ENCODE measurements at regions not wholly inside any gene's neighbourhood (a gene's known extent, or its start where the extent isn't known, plus 50 kb on each side); places are given as distances from the start of the nearest gene placed in this dataset.
A peak's percentile ranks its signal among the peaks of the same experiment; 100 is the strongest.

DNA sequence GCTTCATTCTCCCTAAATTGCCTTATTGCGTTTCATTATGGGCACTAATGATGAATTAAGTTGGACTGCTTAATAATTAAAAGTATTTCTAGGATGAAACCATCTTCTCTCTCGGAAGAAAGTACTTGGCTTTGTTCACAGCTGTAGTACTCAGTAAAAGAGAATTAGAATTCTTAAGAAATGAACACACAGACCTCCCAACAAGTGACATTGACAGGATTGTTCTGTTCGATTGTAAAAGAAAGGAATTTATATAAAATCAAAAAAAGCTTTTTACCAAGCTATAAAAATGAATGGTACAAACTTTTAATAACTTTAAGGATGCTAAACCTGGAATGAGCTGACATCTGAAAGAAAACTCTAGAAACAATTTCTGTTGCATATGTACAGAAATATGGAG, 416.4 kb upstream of the THRB start:
- DNase-seq, result no peak

DNA sequence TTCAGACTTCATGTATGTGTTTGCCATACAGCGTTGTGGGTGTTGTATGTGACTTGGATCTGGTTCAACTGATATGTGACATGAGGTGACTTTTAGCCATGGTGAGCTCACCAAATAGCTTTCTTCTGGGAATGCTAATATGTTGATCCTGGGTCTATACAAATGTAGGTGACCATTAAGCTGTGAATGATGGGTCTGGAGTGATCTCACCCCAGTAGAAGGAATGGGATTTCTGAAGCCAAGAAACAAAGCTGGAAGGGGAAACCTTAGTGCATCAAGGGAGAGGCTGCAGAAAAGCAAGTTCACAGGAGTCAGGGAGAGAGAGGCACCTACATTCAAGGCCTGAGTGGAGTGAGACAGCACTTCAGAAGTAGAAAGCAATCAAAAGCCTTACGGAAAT, 421.0 kb upstream of the THRB start:
- DNase-seq, result no peak

DNA sequence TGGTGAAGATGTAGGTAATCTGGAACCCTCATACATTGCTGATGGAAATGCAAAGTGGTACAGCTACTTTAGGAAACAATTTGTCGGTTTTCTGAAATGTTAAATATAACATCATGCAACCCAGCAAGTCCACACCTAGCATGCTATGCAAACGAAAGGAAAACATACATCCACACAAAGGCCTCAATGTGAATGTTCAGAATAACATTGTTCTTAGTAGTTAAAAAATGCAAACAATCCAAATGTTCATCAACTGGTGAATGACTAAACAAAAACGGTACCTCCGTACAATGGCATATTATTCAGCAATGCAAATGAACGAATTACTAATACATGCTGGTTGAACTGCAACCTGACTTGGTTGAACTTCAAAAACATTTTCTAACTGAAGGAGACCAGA, 423.3 kb upstream of the THRB start:
- DNase-seq, result no peak

DNA sequence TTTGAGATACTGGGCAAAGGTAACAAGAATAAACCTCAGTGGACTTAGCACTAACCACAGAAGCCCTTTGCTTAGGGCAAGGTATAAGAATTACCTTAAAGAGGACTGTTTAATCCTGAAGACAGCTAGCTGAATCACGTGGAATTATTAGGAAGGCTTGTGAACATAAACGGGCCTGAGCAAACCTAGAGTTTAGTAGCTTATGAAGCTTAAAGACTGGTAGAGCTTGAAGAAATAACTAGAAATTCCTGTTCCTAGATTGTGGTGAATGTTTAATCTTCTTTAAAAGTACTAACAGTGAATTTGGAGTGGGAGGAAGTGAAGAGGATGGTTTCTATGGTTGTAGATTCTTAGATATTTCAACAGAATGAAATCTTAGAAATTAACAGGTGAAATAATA, 428.9 kb upstream of the THRB start:
- DNase-seq, result no peak

DNA sequence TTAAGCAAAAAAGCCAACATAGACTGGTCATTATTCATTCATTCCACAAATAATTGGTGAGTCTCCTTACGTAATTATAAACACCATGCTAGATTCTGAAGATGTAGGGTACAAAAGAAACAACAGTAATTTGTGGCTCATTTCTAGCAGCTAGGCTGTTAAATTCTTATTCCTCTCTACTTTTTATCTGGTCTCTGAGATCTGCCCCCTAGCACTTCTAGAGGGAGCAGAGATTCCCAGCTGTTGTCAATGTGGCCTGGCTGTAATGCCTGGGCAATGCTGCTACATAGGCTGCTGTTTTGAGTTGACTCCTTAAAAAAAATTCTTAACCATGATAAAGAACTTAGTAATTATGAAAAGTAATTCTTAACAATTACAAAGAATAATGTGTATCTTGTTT, 434.9 kb upstream of the THRB start:
- DNase-seq, result no peak

DNA sequence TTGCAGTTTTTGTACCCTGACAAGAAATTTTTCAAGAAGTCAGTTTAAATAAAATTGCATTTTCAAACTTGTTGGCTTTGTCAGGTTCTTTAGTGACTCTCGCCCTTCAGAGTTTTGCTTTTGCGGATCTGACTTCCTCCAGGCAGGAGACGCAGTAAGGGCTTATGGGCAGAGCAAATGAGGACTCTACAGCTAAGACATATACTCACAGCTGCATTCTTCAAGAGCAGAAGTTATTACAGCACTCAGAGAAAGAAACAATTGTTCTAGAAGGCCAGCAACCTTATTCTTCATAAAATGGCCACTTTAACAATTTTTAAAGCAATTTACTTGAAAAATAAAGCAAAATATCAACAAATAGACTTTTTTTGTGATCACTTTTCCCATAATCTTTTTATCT, 438.8 kb upstream of the THRB start:
- DNase-seq, result no peak

DNA sequence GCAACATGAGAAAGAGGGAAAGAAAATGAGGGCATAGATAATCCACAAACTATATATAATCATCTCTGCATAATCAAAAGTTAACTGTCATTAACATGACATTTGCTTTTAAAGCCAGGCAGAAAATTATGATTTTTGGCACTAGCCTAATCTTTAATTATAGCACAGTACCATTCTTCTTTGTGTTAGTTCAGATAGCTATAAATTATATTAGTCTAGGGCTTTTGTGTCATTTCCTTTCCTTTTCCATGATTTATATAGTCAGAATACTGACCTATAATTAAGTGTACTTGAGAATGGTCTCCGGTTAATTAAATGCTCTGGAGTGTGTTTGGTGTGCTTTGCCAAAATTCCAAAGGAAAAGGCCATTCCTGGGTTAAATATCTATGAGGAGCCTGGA, 441.9 kb upstream of the THRB start:
- no peak for DNase-seq

DNA sequence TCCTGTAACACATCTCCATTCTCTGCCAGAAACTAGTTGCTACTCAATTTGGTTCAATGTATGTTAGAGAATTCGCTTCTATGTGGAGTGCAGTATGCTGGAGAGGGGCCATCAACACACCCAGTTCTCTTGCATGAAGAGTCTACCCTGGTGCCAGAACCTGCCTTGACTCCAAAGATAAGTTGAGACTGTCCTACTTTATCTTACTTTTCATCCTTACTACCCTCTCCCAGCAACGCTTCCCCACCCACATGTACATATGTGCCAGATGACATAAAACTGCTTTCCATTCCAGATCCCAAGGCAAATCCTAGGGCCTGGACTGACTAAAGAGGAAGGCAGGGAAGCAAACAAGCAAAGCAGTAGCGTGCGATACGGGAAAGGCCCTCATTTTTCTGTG, 442.6 kb upstream of the THRB start:
- DNase-seq, result peak in 3 of 58 donors; percentile 4 to 25 (median 6)

DNA sequence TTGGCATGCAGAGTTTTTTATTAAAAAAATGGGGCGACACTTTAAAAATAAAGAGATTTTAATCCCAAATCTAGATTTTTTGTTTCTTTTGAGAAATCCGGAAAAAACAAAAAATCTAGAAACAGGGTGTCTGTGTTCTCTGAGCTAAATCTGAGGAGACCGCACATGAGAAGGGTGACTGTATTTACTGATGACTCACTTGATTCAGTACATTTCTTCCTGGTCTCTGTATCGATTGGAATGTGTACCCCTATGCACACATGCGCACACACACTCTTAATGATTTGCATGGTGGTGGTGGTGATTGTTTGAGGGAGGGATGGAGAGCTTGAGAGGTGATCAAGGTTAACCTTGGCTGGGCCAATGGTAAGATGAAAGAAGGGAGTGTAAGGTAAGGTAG, 443.1 kb upstream of the THRB start:
- DNase-seq, result no peak

DNA sequence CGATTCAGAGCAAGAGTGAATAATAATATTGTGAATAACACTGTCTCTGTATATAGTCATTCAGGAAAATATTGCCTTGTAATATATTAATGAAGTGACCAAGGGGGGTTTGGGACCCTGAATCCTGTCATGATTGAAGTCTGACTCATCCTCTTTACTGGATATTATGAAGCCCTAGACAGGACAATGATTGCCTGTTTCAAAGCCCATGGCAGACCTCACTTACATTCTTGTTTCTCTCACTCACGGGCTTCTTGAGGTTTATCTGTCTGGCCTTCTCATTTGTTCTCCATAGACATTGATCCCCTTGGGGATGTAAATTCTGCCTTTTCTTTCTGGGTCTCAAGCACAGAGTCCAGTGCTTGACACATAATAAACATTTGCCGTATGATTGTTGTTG, 449.3 kb upstream of the THRB start:
- DNase-seq, result no peak

DNA sequence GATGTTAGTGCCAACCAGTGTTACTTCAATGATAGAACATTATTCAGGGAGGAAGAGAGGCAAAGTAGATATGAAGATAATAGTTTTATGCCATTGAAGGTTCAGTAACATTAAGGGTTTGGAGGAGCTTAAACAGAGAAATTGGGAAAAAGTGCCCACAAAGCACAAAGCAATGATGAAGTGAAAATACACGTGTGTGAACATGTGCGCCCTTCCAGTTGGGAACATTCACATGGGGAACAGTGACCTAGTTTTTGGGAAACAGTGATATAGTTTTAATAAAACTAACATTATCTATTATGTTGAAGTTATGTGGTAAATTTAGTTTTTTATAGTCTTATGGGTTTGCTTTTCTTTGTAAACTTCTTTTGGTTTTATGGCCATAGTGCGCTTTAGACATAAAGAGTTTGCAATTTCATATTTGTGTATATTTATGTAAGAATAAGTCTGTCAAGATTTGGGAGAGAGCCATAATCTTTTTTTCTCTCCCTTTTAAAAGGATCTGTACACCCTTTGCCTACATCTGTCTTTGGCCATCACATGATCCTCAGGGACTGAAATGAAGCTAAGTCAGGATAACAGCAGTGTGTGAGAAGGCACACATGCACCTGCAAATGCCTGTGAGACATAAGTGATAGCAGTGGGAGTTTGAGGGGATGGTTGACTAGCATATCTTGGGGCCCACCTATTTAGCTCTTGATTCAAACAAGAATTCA, 450.3 kb upstream of the THRB start:
- DNase-seq, result no peak

DNA sequence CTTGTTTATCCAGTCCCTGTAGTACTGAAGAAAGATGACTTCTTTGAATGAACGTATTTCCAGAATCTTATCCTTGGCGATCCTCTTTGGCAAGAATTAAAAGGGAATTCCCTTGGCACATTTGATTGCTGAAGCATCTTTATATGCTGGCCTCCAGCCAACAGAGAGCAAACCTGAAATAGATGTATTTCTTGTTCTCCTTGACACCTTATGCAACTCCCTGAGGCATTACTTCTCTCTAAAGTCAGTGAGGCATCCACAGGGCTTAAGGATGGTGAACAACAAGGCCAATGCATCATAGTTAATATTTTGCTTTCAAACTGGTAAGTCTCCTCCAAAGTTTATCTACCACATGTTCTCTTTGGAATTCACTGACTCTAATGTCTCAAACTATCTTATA, 450.9 kb upstream of the THRB start:
- DNase-seq, result no peak

DNA sequence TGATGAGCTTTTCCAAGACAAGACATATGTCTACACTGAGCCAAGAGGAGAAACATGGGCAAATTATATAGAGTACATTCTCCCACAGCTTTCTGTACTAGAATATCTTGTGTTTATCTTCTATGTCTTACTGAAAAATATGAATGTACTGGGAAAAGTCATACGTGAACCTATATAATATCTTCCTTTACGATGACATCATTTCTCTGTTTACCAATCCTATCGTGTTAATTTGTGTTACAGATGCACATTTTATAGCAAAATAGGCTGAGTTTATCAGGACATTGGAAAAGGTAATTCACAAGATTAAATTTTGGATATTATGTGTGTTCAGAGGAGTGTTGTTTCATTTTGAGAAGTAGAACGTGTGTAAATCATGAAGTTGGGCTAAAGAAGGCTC, 452.5 kb upstream of the THRB start:
- DNase-seq, result no peak

DNA sequence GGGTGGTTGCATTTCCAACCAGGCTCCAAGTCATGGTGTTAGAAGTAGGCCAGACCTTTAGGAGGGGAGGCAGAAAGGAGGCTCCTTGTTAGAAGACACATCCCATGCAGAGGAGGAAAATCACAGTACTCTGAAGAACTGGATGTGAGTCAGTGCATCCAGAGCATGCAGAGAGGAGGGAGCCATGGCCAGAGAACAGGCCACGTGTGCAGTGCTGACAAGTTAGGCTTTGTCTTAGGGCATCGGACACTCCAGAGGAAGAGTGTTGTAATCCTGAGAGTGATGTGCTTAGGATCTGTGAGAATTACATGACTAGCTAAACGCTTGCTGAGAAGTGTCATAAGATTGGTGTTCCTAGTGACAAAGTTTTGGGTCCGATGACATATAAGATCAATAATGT, 456.5 kb upstream of the THRB start:
- DNase-seq, result peak in 15 of 58 donors; percentile 2 to 23 (median 14)

DNA sequence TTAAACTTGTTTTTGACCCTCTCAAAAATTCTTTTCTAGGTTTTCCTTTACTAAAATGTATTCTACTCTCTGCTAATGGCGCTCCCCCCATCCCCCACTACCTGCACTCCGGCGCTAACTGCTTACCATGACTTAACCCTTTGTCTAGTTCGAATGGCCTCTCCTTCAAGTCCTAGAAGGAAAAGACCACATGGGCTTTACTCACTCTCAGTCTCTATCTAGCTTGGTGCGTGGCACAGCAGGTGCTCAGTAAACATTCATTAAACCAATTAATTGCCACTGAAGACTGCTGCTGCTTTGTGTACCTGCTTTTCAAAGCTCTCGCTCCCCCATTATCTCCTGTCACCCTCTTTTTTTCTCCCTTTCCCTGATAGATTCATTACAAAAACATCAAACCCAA, 457.7 kb upstream of the THRB start:
- DNase-seq, result no peak

DNA sequence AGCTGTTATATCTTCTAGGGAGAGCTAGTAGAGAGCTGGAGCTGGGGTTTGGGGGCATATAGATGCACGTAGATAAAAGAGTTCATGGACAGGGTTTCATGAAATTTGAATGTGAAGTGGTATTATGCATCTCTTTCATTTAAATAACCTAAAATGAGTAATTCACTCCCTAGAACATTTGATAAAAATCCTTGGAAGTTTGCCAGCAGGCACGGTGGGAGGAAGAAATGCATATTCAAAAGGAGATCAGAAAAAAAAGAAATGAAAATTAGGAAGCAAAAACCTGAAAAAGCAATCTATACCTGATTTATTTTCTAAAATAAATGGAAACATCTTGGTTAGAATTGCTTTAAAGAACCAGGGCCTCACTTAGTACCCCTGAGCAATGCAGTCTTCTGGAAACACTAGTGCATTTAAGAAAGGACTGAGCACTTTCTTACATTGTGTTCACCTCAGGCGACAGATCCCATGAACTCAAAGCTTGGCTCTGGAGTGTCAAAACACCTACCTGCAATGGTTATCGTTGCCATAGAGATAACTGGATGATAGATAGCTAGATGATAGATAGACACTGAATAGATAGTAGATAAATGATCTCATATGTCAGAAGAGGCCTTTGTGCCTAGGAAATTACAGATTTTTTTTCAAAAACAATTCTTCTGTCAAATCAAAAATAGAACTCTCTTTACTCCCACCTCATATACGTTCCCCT, 458.6 kb upstream of the THRB start:
- no peak for DNase-seq

DNA sequence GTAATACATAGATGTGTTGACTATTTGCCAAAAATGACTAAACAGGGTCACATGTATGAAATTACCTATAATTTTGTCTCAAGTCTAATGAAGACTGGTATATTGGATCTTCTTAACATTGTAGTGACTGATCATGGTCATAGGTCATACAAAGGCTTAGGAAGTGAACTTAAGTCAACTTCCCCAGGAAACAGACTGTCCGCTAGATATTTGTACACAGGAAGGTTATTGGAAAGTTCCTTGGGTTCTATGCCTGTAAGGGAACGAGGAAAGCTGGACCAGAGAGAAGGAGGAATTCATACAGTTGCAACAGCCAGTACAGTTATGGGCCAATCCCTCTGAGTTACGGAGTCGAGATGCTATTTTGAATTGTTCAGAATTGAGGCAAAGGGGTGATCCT, 462.0 kb upstream of the THRB start:
- DNase-seq, result no peak

DNA sequence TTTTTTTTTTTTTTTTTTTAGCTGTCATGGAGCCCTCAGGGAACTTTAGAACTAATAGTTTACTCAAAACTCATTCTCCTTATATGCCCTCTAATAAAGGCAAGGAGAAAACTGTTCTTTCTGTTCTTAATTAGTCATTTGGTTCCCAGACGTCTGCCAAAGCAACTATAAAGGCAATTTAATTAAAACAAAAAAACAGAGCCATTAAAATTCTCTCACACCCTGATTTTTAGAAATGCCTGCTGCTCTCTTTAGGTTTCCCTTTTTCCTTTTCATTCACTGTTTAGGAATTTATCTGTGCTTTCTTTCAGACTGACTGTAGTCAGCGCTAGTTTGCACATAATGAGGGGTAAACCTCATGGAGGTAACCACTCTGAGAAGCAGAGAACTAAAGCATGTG, 463.6 kb upstream of the THRB start:
- DNase-seq, result no peak

DNA sequence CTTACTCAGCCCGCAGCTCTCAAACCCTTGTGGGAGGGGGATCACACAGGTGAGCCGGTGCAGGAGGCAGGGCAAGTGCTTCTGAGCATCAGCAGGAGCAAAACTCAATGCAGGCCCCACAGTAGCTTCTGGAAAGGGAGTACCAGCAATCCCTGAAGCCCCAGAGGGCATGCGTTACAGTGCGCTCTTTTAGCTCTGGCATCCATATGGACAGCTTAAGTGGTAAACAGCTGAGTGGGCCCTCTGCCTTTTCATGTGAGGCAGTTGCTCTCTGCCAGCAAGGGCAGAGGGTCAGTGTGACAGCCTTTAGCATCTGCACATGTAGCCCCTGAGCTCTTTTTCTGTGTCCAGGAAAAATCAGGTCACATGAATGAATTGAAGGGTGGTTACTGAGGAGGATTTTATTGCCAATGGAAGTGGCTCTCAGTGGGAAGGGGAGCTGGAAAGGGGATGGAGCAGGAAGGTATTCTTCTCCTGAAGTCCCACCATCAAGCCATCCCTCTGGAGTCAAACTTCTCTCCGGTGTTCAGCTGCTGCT, 464.3 kb upstream of the THRB start:
- DNase-seq, result no peak

DNA sequence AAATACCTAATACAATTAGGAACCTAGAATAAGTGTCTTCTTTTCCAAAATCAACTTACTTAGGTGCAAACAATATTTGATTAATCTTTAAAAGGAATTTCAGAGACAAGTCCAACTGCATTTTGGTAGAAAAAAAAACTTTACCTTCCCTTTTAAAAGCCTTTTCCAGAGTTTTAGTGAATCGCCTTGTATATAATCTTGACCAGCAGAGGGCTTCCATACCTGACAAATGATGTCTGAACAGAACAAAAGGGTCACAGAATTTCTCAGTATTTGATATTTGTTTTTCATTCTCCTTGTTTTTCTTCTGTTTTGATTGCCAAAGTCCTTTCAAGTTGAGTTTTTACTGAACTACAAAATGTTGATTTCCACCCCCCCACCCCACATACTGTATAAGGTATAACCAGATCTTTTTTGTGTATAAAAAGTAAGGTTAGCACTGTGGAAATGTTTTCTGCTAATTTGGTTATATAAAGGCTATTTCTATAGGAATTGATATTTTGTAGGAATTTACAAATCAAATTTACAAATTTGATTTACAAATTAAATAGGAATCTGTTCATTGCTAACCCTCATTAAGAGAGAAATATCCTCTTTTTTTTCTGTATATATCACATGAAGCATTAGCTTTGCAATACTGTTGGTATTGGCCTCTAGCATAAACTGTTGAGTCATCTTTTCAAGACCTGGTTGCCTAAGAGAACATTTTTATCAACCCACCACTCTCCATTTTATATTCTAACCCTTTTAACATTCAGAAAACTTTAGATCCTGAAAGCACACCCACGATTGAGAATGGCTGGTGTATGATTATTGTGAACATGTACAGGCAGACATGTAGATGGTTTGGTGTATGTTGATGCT, 464.1 kb upstream of the RARB start:
- DNase-seq, result peak in 1 of 58 donors; percentile 18

DNA sequence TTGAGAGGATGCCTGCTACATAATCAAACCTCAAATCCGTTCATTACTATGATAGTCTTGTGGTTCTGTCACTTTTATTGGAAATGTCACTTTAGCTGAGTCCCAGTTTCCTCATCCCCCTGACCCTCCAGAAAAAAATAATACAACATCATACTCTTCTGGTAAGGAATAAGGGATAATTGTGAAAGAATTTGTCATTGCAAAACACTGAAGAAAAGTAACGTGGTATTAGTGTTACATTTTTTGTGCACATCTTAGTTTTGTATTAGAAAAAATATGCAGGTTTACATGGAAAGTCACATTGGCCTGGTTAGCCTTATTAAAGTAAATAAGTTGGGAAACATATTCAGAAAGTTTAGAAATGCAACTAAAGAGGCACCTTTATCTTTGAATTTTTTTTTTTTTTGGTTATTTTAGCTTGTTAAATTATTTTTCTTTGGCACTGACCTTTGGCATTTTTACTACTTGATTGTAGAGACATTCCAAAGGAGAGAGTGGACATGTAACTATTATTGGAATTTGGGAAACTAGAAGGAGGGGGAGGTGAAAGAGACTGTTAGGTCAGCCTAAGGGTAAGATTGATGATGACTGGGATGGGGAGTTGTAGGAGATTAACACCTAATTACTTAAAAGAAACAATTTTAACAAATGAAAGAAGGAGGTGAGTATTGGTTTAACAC, 462.2 kb upstream of the RARB start:
- DNase-seq, result no peak

DNA sequence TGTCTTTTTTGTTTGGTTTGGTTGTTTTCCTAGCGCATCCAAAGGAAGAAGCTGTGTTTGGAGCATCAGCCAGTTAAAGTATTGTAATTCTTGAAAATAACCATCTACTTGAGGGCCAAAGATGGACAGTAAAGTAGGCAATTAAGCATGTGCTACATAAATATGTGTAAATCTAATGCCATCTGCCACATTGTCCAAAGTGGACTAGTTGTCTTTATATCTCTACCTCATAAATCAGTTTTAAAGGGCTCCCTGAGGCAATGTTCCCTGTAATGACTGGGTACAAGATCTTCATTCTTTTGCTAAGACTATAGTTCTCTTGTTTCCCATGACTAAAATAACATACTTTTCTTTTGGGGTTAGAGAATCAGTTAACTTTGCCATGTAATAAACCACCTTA, 460.0 kb upstream of the RARB start:
- DNase-seq, result no peak
